Urinary bladder (tissue), 3 donors: ENCODE measurements at regions not wholly inside any gene's neighbourhood (a gene's known extent, or its start where the extent isn't known, plus 50 kb on each side); places are given as distances from the start of the nearest gene placed in this dataset.

Experiments used
- DNase-seq: peaks from one replicate; pipeline ENCODE4 v3.0.0-alpha.2; 2015; ENCODE audit errors: extremely low spot score
- H3K27ac ChIP-seq: one replicate; pipeline ENCODE4 v1.5.1; 2013; ENCODE audit warnings: low read depth, mild to moderate bottlenecking, moderate library complexity
- H3K36me3 ChIP-seq: one replicate; pipeline ENCODE4 v1.6.1; 2013; ENCODE audit warnings: mild to moderate bottlenecking, moderate library complexity; ENCODE audit not compliant: insufficient read depth
- H3K4me1 ChIP-seq: one replicate; pipeline ENCODE4 v1.6.1; 2013; ENCODE audit warnings: mild to moderate bottlenecking, moderate library complexity; ENCODE audit not compliant: insufficient read depth
- H3K4me3 ChIP-seq: one replicate; pipeline ENCODE4 v1.5.1; 2013; ENCODE audit warnings: low read depth, low read length
- WGBS: extraction: QIAGEN DNeasy Blood & Tissue Kit; methylation state at CpG from one replicate; pipeline ENCODE4 v1.1.7; 2013; 5-methylcytosine and 5-hydroxymethylcytosine counted together
- donor health status: healthy with polysubstance abuse.
- donor health status: healthy.

GRCh38 chr3:137385922-137386321, 378.2 kb upstream of the SOX14 start:
- WGBS, result 89% methylated on average over 1 of the region's 1 CpG
- H3K27ac ChIP-seq, result no peak overlapping the region
- H3K36me3 ChIP-seq, result no peaks in the 10 kb centered on the region
- H3K4me3 ChIP-seq, result no peak overlapping the region
- DNase-seq, result no peak
- H3K4me1 ChIP-seq, result no peaks in the 10 kb centered on the region

- no peaks in the 10 kb centered on the region for H3K4me1 ChIP-seq
- DNase-seq, result no peak
- WGBS, result 30% methylated on average over 2 of the region's 2 CpGs
- H3K27ac ChIP-seq, result no peak overlapping the region
- no peak overlapping the region for H3K4me3 ChIP-seq
- no peaks in the 10 kb centered on the region for H3K36me3 ChIP-seq
Observed at GRCh38 chr3:137409584-137409983, 354.5 kb upstream of the SOX14 start.

- Histone ChIP-seq H3K4me3 (no peak overlapping the region), H3K27ac (no peak overlapping the region), H3K4me1 (no peaks in the 10 kb centered on the region), H3K36me3 (no peaks in the 10 kb centered on the region)
- DNase-seq, result no peak
- 74% methylated on average over 1 of the region's 1 CpG for WGBS
Observed at GRCh38 chr3:137410028-137410427, 354.1 kb upstream of the SOX14 start.

- WGBS, result 90% methylated on average over 4 of the region's 4 CpGs
- no peak overlapping the region for H3K27ac ChIP-seq
- H3K4me1 ChIP-seq, result no peaks in the 10 kb centered on the region
- DNase-seq, result no peak
- H3K4me3 ChIP-seq, result no peak overlapping the region
- no peaks in the 10 kb centered on the region for H3K36me3 ChIP-seq
Observed at GRCh38 chr3:137420198-137420995, 343.7 kb upstream of the SOX14 start.

GRCh38 chr3:137438561-137438960, 325.6 kb upstream of the SOX14 start:
- DNase-seq, result no peak
- H3K4me3 ChIP-seq, result no peak overlapping the region
- no peaks in the 10 kb centered on the region for H3K4me1 ChIP-seq
- no peak overlapping the region for H3K27ac ChIP-seq
- H3K36me3 ChIP-seq, result no peaks in the 10 kb centered on the region

- DNase-seq, result no peak
- Histone ChIP-seq H3K36me3 (no peaks in the 10 kb centered on the region), H3K4me1 (no peaks in the 10 kb centered on the region), H3K27ac (no peak overlapping the region), H3K4me3 (no peak overlapping the region)
- WGBS, result 84% methylated on average over 4 of the region's 4 CpGs
Observed at GRCh38 chr3:137460944-137461343, 303.2 kb upstream of the SOX14 start.

GRCh38 chr3:137463131-137463530, 301.0 kb upstream of the SOX14 start:
- H3K4me1 ChIP-seq, result no peaks in the 10 kb centered on the region
- DNase-seq, result no peak
- WGBS, result 64% methylated on average over 5 of the region's 5 CpGs
- no peak overlapping the region for H3K27ac ChIP-seq
- no peak overlapping the region for H3K4me3 ChIP-seq
- no peaks in the 10 kb centered on the region for H3K36me3 ChIP-seq

- Histone ChIP-seq H3K4me3 (no peak overlapping the region), H3K27ac (no peak overlapping the region), H3K36me3 (no peaks in the 10 kb centered on the region), H3K4me1 (no peaks in the 10 kb centered on the region)
- 60% methylated on average over 4 of the region's 4 CpGs for WGBS
- no peak for DNase-seq
Observed at GRCh38 chr3:137464341-137464740, 299.8 kb upstream of the SOX14 start.

- H3K36me3 ChIP-seq, result no peaks in the 10 kb centered on the region
- DNase-seq, result no peak
- H3K4me3 ChIP-seq, result no peak overlapping the region
- WGBS, result 46% methylated on average over 7 of the region's 7 CpGs
- no peaks in the 10 kb centered on the region for H3K4me1 ChIP-seq
- H3K27ac ChIP-seq, result no peak overlapping the region
Observed at GRCh38 chr3:137468446-137468845, 295.7 kb upstream of the SOX14 start.

- DNase-seq, result no peak
- Histone ChIP-seq H3K4me1 (no peaks in the 10 kb centered on the region), H3K4me3 (no peak overlapping the region), H3K36me3 (no peaks in the 10 kb centered on the region), H3K27ac (no peak overlapping the region)
Observed at GRCh38 chr3:137469263-137469662, 294.9 kb upstream of the SOX14 start.

- Histone ChIP-seq H3K27ac (no peak overlapping the region), H3K4me3 (no peak overlapping the region), H3K4me1 (no peaks in the 10 kb centered on the region), H3K36me3 (no peaks in the 10 kb centered on the region)
- DNase-seq, result no peak
- WGBS, result 57% methylated on average over 4 of the region's 4 CpGs
Observed at GRCh38 chr3:137471130-137471529, 293.0 kb upstream of the SOX14 start.

GRCh38 chr3:137471558-137472204, 292.4 kb upstream of the SOX14 start:
- 54% methylated on average over 5 of the region's 5 CpGs for WGBS
- no peak overlapping the region for H3K27ac ChIP-seq

GRCh38 chr3:137477614-137478013, 286.5 kb upstream of the SOX14 start:
- H3K36me3 ChIP-seq, result no peaks in the 10 kb centered on the region
- WGBS, result 44% methylated on average over 6 of the region's 6 CpGs
- no peak for DNase-seq
- no peak overlapping the region for H3K4me3 ChIP-seq
- H3K4me1 ChIP-seq, result no peaks in the 10 kb centered on the region
- H3K27ac ChIP-seq, result no peak overlapping the region

More at GRCh38 chr3:137471558-137472204, 292.4 kb upstream of the SOX14 start:
- Histone ChIP-seq H3K4me3 (no peak overlapping the region), H3K4me1 (no peaks in the 10 kb centered on the region), H3K36me3 (no peaks in the 10 kb centered on the region)
- DNase-seq, result no peak

- no peak for DNase-seq
- 34% methylated on average over 29 of the region's 29 CpGs for WGBS
- H3K4me3 ChIP-seq, result no peak overlapping the region
- no peaks in the 10 kb centered on the region for H3K36me3 ChIP-seq
- no peaks in the 10 kb centered on the region for H3K4me1 ChIP-seq
- no peak overlapping the region for H3K27ac ChIP-seq
Observed at GRCh38 chr3:137509354-137510045, 254.6 kb upstream of the SOX14 start.
